COR-L47 (cell line): ENCODE measurements at regions not wholly inside any gene's neighbourhood (a gene's known extent, or its start where the extent isn't known, plus 50 kb on each side); places are given as distances from the start of the nearest gene placed in this dataset.
"Not testable (repeated sequence)": the region's sequence is repeated elsewhere in the genome, so short reads cannot be mapped to it uniquely, and the experiment has no call there.

Source experiments
- DNase-seq: peaks from one replicate; lab custom pipeline; 2025; lab: John Stamatoyannopoulos, UW

- DNase-seq = no peak
Measured at GRCh38 chr6:145063091-145063490, 672.2 kb downstream of the EPM2A start.

DNA sequence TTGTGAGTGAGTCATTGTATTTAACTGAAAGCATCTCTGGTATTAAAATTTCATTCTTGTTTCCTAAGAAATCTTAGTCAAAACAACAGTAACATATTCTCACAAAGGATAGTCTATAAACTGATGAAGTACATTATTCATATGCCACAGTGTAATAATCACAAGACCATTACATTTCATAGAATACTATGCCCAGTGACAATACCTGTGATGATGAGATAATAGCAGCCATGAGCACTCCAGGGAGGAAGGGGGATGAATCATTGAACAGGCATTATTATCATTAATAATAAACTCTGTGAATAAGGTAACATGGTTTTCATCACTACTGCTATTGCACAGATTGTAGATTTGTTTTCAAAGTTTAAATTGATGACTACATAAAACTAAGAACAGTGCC, 667.9 kb downstream of the EPM2A start:
- no peak for DNase-seq

DNA sequence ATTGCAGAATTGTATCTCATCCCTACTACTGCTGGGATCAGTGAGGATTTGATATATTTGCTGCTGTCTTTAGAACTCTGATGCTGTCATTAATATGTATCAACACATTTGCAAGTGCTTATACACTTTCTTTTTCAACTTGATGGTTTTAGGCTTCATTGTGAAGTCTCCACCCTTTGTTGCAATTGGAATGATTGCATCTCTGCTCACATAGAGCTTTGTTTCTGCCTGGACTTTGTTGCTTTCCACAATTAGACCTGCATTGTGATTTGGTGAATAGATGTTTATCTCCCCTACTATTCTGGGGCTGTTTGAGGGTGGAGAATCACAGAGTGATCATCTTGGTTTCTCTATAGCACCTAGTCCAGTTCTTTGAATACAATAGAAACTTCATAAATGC, 666.7 kb downstream of the EPM2A start:
- DNase-seq = no peak

DNA sequence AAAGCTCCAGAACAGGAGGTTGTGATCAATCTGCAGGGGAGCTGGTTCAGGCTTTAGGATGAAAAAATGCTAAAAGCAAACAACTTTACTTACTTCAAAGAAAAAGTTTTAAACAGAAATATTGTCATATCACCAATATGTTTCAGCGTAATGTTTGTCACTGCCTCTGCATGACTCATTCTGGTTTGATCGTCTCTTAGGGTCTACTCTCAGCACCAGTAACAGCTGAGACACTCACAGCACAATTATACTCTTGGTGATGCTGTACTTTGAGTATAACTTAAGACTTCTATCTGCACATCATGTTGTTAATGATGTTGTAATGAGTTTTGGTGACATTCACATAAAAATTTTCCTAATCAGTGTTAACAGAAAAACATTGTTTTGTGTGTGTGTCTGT, 665.4 kb downstream of the EPM2A start:
- DNase-seq = no peak

- no peak for DNase-seq
Measured at GRCh38 chr6:145070791-145071190, 664.5 kb downstream of the EPM2A start.

- no peak for DNase-seq
Measured at GRCh38 chr6:145071836-145072235, 663.5 kb downstream of the EPM2A start.

DNA sequence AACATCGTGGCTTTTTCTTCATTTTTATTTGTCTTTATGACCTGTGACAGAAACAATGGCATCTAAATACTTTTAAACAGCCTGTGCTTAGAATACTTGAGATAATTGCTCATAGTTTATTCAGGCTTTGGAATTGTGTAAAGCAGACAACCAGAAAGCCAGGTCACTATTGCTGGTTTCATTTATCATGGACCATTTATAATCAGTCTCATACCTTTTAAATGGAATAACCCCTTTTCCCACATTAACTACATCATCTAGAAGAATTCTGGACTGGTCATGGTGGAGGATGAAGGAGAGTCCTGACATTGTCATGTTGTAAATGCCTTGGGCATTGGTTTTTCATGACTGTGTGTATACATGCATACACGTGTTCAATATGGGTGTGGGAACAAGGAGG, 661.5 kb downstream of the EPM2A start:
- DNase-seq = no peak

DNA sequence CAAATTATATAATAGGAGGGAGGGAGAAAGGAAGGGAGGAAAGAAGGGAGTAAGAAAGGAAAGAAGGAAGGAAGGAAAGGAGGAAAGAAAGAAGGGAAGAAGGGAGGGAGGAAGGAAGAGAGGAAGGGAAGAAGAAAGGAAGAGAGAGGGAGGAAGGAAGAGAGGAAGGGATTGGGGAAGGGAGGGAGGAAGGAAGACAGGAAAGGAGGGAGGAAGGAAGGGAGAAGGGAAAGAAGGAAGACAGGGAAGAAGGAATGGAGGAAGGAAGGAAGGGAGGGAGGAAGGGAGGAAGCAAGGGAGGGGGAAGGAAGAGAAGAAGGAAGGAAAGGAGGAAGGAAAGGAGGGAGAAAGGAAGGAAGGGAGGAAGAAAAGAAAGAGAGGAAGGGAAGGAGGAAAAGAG, 660.5 kb downstream of the EPM2A start:
- no peak for DNase-seq

GRCh38 chr6:145075425-145075824, 659.9 kb downstream of the EPM2A start:
- no peak for DNase-seq

GRCh38 chr6:145076115-145076841, 659.0 kb downstream of the EPM2A start:
- no peak for DNase-seq

GRCh38 chr6:145077382-145077781, 657.9 kb downstream of the EPM2A start:
- no peak for DNase-seq

DNA sequence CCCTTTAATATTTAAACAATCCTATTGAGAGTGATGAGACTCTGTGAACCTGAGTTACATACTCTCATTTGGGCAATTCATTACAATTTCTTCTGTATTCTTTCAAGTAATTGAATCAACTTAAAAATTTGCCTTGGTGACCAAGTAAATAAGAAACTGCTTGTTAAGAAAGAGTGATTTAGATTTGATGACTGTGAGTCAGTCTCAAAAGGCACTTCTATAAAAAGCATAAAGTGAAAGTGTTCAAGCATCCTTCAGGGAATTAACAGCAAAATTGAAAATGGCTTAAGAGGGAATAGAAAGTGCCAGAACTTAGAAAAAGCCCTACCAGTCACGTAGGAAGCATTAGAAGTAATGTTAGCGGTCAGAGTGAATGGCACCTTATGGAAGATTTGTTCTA, 654.7 kb downstream of the EPM2A start:
- DNase-seq = no peak

- DNase-seq = no peak
Measured at GRCh38 chr6:145081677-145082076, 653.6 kb downstream of the EPM2A start.

DNA sequence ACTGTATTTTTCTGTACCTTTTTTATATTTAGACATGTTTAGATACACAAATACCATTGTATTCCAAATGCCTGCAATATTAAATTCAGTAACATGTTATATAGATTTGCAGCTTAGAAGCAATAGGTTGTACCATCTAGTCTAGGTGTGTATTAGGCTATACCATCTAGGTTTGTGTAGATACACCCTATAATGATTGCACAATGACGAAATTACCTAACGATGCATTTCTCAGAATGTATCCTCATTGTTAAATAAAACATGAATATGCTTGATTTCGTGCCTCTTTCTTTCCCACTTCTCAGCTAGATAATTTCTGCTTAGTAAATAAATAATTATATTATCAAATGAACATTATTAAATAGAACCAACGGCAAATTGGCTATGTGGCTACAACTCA, 653.0 kb downstream of the EPM2A start:
- DNase-seq = no peak

DNA sequence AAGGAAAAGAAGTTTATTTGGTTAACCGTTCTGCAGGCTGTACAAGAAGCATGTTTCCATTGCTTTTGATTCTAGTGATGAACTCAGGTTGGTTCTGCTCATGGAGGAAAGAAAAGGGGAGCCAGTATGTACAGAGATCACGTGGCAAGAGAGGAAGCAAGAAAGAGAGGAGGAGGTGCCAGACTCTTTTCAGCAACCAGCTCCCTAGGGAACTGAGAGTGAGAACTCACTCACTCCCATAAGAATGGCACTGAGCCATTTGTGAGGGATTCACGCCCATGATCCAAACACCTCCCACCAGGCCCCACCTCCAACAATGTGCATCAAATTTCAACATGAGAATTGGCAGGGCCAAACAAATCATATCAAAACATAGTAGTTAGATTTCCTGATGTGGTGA, 649.1 kb downstream of the EPM2A start:
- DNase-seq = no peak

DNA sequence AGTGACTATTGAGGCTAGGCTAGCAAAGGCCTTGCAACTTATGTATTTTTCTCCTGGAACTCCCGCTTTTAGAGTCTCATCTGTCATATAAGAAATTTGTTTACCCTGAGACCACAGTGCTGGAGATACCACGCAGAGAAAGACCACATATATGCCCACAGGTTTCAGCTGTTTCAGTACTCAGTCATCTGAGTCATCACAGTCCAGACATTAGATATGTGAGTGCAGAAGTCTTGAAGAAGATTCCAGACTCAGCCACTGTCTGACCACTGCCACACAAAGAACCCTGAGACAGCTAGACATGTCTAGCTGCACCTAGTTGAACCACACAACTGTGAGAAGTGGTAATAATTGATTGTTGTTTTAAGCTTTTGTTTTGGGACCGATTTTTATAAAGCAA, 648.3 kb downstream of the EPM2A start:
- DNase-seq = no peak

- no peak for DNase-seq
Measured at GRCh38 chr6:145090801-145091585, 644.3 kb downstream of the EPM2A start.

- no peak for DNase-seq
Measured at GRCh38 chr6:145091586-145092142, 643.7 kb downstream of the EPM2A start.

GRCh38 chr6:145092554-145092953, 642.8 kb downstream of the EPM2A start:
- DNase-seq = no peak

DNA sequence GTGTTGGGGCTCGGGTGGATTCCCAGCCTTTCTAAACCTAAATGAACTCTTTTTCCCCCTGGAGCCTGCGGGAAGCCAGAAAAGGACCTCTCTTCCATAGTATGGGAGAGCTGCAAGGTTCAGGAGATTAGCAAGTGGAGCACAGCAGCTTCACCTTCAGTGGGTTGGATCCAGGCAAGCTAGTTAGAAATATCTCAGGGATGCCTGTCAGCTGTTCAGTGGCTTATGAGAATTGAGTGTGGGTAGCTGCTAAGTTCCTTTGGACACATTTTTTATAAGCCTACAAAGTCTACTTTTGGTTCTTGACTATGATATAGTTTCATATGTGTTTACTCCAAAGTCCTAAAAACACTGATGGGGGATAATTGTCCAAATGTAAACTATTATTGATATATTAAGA, 642.1 kb downstream of the EPM2A start:
- no peak for DNase-seq

GRCh38 chr6:145096846-145097245, 638.5 kb downstream of the EPM2A start:
- no peak for DNase-seq

DNA sequence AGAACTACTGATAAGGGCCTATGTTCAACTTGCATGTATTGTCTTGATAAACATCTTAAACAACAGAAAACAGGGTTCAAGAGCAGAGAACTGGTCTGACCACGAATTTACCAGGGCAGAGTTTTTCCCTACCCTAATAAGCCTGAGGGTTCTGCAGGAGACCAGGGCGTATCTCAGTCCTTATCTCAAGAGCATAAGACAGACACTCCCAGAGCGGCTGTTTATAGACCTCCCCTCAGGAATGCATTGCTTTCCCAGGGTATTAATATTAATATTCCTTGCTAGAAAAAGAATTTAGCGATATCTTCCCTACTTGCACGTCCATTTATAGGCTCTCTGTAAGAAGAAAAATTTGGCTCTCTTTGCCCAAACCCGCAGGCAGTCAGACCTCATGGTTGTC, 637.2 kb downstream of the EPM2A start:
- DNase-seq = not testable (repeated sequence)

DNA sequence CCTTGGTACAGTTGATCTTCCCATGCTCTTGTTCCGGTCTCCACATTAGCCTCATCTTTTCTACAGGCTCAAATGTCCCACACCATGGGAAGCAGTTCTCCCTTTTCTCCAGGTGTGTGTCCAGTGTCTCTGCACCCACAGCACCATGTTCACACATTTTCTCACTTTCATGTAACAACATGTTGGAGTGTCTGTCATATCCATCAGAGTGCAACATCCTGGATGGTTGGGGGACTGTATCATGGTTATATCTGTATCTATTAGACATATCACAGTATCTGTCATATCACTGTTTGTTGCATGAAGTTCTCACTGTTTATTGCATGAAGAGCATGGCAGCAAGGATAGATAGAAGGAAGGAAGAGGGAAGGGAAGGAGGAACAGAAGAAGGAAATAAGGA, 635.6 kb downstream of the EPM2A start:
- DNase-seq = no peak
